H1 (cell line): ENCODE measurements at regions not wholly inside any gene's neighbourhood (a gene's known extent, or its start where the extent isn't known, plus 50 kb on each side); places are given as distances from the start of the nearest gene placed in this dataset.

ENCODE experiments used
- CTCF ChIA-PET: fragments of 300-600 bp; sonication (Branson Sonifier 250); formaldehyde crosslinking; loops from one replicate; lab custom pipeline; 2021; ENCODE audit not compliant: partially characterized antibody; lab: Charles Lee
- POLR2A ChIA-PET: fragments of 300-600 bp; sonication (Branson Sonifier 250); formaldehyde crosslinking; loops from one replicate; lab custom pipeline; 2021; ENCODE audit warnings: inconsistent platforms; ENCODE audit not compliant: partially characterized antibody; lab: Charles Lee
- DNase-seq, 2 experiments: peaks; one replicate each; pipeline versions ENCODE4 v3.0.0 to v3.0.0-alpha.2; 2010 to 2022; ENCODE audit warnings: low spot score in 2 of 2, low read depth in 1 of 2, mixed read lengths in 1 of 2
- FAIRE-seq: peaks from 2 replicates; lab custom pipeline; 2011; peaks lifted over from hg19 to GRCh38; lab: Jason Lieb, UNC
- H2AFZ ChIP-seq: 2 replicates; pipeline ENCODE4 v1.8.1; 2012; ENCODE audit warnings: low read length, inconsistent platforms
- H2AK5ac ChIP-seq: 2 replicates; pipeline ENCODE4 v1.6.1; 2013; ENCODE audit warnings: low read depth, low read length
- H2BK120ac ChIP-seq: replicated peaks from 2 replicates; pipeline ENCODE3; 2013; ENCODE audit warnings: low read depth, low read length, inconsistent platforms
- H2BK12ac ChIP-seq: 2 replicates; pipeline ENCODE4 v1.6.1; 2013; ENCODE audit warnings: low read depth, low read length
- H2BK15ac ChIP-seq: 2 replicates; pipeline ENCODE4 v1.6.1; 2013; ENCODE audit warnings: low read length
- H2BK20ac ChIP-seq: 2 replicates; pipeline ENCODE4 v1.6.1; 2013; ENCODE audit warnings: low read length
- H2BK5ac ChIP-seq: 2 replicates; pipeline ENCODE4 v1.6.1; 2013; ENCODE audit warnings: low read depth, low read length
- H3K14ac ChIP-seq: 2 replicates; pipeline ENCODE4 v1.6.1; 2013; ENCODE audit warnings: inconsistent platforms; ENCODE audit not compliant: insufficient read length
- H3K18ac ChIP-seq: 2 replicates; pipeline ENCODE4 v1.6.1; 2013; ENCODE audit warnings: low read length; ENCODE audit errors: extremely low read depth
- H3K23ac ChIP-seq: 2 replicates; pipeline ENCODE4 v1.6.1; 2013; ENCODE audit warnings: inconsistent platforms; ENCODE audit not compliant: insufficient read length
- H3K23me2 ChIP-seq: 2 replicates; pipeline ENCODE4 v1.6.1; 2013; ENCODE audit warnings: low read depth, low read length
- H3K27ac ChIP-seq: 2 replicates; pipeline ENCODE4 v1.6.1; 2011; ENCODE audit warnings: low read depth, low read length, inconsistent platforms
- H3K27me3 ChIP-seq, 4 experiments: replicated peaks in 1 of 4; 1 replicate in 1 of 4; 2 replicates in 3 of 4; pipeline versions ENCODE4 v1.6.1 to v1.8.1; 2011 to 2013; ENCODE audit warnings: low read length in 3 of 4, mild to moderate bottlenecking in 3 of 4, inconsistent platforms in 2 of 4, mixed read lengths in 2 of 4, moderate library complexity in 1 of 4; ENCODE audit not compliant: control insufficient read depth in 3 of 4, insufficient read depth in 3 of 4; ENCODE audit errors: extremely low read depth in 1 of 4
- H3K36me3 ChIP-seq, 4 experiments: 2 replicates each; pipeline versions ENCODE4 v1.6.1 to v1.8.1; 2011 to 2013; ENCODE audit warnings: mild to moderate bottlenecking in 4 of 4, low read length in 3 of 4, moderate library complexity in 2 of 4, control low read depth in 1 of 4, inconsistent platforms in 1 of 4; ENCODE audit not compliant: insufficient read depth in 4 of 4, control insufficient read depth in 2 of 4
- H3K4ac ChIP-seq: replicated peaks from 2 replicates; pipeline ENCODE3; 2013; ENCODE audit warnings: low read length, low read depth, mixed read lengths, inconsistent platforms; ENCODE audit not compliant: insufficient read length
- H3K4me1 ChIP-seq, 4 experiments: replicated peaks in 1 of 4; 1 replicate in 1 of 4; 2 replicates in 3 of 4; pipeline versions ENCODE4 v1.6.1 to v1.8.1; 2011 to 2013; ENCODE audit warnings: low read length in 3 of 4, inconsistent platforms in 2 of 4, mixed read lengths in 1 of 4; ENCODE audit not compliant: insufficient read depth in 4 of 4, control insufficient read depth in 3 of 4
- H3K4me2 ChIP-seq, 2 experiments: 2 replicates each; pipeline versions ENCODE4 v1.6.1 to v1.8.1; 2011 to 2013; ENCODE audit warnings: low read depth in 2 of 2, low read length in 2 of 2, control low read depth in 1 of 2, inconsistent platforms in 1 of 2, mild to moderate bottlenecking in 1 of 2; ENCODE audit not compliant: insufficient read depth in 1 of 2
- H3K4me3 ChIP-seq, 4 experiments: fragments of 200-600, 300-600 bp in 1 of 4; sonication (generic), shearing (Covaris generic), sonication (Bioruptor Twin) in 1 of 4; 2 replicates each; pipeline versions ENCODE4 v1.5.1 to v1.8.1; 2011 to 2016; ENCODE audit warnings: low read length in 4 of 4, low read depth in 3 of 4, control low read depth in 2 of 4, inconsistent platforms in 2 of 4, mild to moderate bottlenecking in 2 of 4, mixed read lengths in 1 of 4, moderate library complexity in 1 of 4; ENCODE audit not compliant: insufficient read depth in 2 of 4; ENCODE audit errors: extremely low read depth in 1 of 4
- H3K56ac ChIP-seq: replicated peaks from 2 replicates; pipeline ENCODE3; 2013; ENCODE audit warnings: low read depth, mild to moderate bottlenecking, mixed read lengths, low read length, inconsistent platforms; ENCODE audit not compliant: insufficient read length
- H3K79me1 ChIP-seq: 2 replicates; pipeline ENCODE4 v1.6.1; 2013; ENCODE audit warnings: low read depth, low read length, control low read depth
- H3K79me2 ChIP-seq, 2 experiments: 2 replicates each; pipeline versions ENCODE4 v1.6.1 to v1.8.1; 2012 to 2013; ENCODE audit warnings: low read length in 2 of 2, mild to moderate bottlenecking in 2 of 2, inconsistent platforms in 1 of 2; ENCODE audit not compliant: insufficient read depth in 2 of 2, control insufficient read depth in 1 of 2
- H3K9ac ChIP-seq, 4 experiments: replicated peaks in 1 of 4; 1 replicate in 1 of 4; 2 replicates in 3 of 4; pipeline versions ENCODE4 v1.6.1 to v1.8.1; 2011 to 2013; ENCODE audit warnings: low read depth in 3 of 4, low read length in 3 of 4, control low read depth in 2 of 4, mild to moderate bottlenecking in 2 of 4, moderate library complexity in 2 of 4, inconsistent platforms in 1 of 4; ENCODE audit errors: extremely low read depth in 1 of 4
- H3K9me3 ChIP-seq, 2 experiments: 2 replicates each; pipeline versions ENCODE4 v1.6.1 to v1.8.1; 2012 to 2013; ENCODE audit warnings: mild to moderate bottlenecking in 2 of 2, moderate library complexity in 2 of 2, control low read depth in 1 of 2, inconsistent platforms in 1 of 2, low read depth in 1 of 2, low read length in 1 of 2, mixed read lengths in 1 of 2; ENCODE audit not compliant: insufficient read depth in 2 of 2
- H4K20me1 ChIP-seq, 2 experiments: replicated peaks in 1 of 2; 2 replicates each; pipeline versions ENCODE3 to v1.8.1; 2011 to 2013; ENCODE audit warnings: inconsistent platforms in 2 of 2, low read length in 2 of 2, mild to moderate bottlenecking in 1 of 2; ENCODE audit not compliant: insufficient read depth in 2 of 2, control insufficient read depth in 1 of 2
- H4K5ac ChIP-seq: 2 replicates; pipeline ENCODE4 v1.6.1; 2013; ENCODE audit warnings: low read length, low read depth, mixed read lengths, inconsistent platforms; ENCODE audit not compliant: insufficient read length
- H4K8ac ChIP-seq: 2 replicates; pipeline ENCODE4 v1.8.0; 2013; ENCODE audit warnings: mild to moderate bottlenecking, moderate library complexity, low read length, inconsistent platforms; ENCODE audit not compliant: insufficient read depth; ENCODE audit errors: extremely low read depth
- H4K91ac ChIP-seq: replicated peaks from 2 replicates; pipeline ENCODE3; 2013; ENCODE audit warnings: low read length, mixed read lengths, inconsistent platforms; ENCODE audit not compliant: insufficient read length
- ATF3 ChIP-seq: IDR thresholded peaks from 2 replicates; pipeline ENCODE4 v1.6.1; 2011; ENCODE audit warnings: low read depth, mild to moderate bottlenecking, low read length; ENCODE audit not compliant: insufficient read depth
- CBX8 ChIP-seq: fragments of 300-800, 300-1000 bp; sonication (generic); IDR thresholded peaks from 2 replicates; pipeline ENCODE4 v1.7.1; 2016; ENCODE audit warnings: low read depth, low read length, borderline replicate concordance
- CTCF ChIP-seq, 3 experiments: IDR thresholded peaks; 1 replicate in 2 of 3; 2 replicates in 1 of 3; pipeline versions ENCODE4 v1.5.1 to v1.6.1; 2011; ENCODE audit warnings: low read length in 3 of 3, mild to moderate bottlenecking in 3 of 3, inconsistent platforms in 2 of 3, low read depth in 1 of 3, moderate library complexity in 1 of 3; ENCODE audit not compliant: insufficient read depth in 1 of 3; ENCODE audit errors: control extremely low read depth in 1 of 3
- EP300 ChIP-seq, 2 experiments: IDR thresholded peaks; 1 replicate in 1 of 2; 2 replicates in 1 of 2; pipeline ENCODE4 v1.6.1; 2011 to 2012; ENCODE audit warnings: low read depth in 2 of 2, low read length in 2 of 2, mild to moderate bottlenecking in 2 of 2, borderline replicate concordance in 1 of 2, inconsistent platforms in 1 of 2, moderate library complexity in 1 of 2
- EZH2 ChIP-seq: fragments of 200-600 bp; sonication (generic); IDR thresholded peaks from 2 replicates; pipeline ENCODE4 v1.7.1; 2012; ENCODE audit warnings: low read depth, mild to moderate bottlenecking, moderate library complexity, low read length, inconsistent platforms; ENCODE audit not compliant: severe bottlenecking
- HDAC6 ChIP-seq: IDR thresholded peaks from one replicate; pipeline ENCODE4 v1.7.1; 2012; ENCODE audit warnings: low read depth, mild to moderate bottlenecking, inconsistent platforms, low read length, moderate library complexity
- JUND ChIP-seq: IDR thresholded peaks from 2 replicates; pipeline ENCODE4 v1.6.1; 2011; ENCODE audit warnings: mild to moderate bottlenecking, improper control_type of control experiment, low read length
- KDM1A ChIP-seq: fragments of 200-600, 300-600 bp; sonication (generic); IDR thresholded peaks from 2 replicates; pipeline ENCODE4 v1.7.1; 2016; ENCODE audit warnings: mild to moderate bottlenecking, low read length, borderline replicate concordance
- RAD21 ChIP-seq, 2 experiments: IDR thresholded peaks in 1 of 2; conservative IDR thresholded peaks in 1 of 2; 2 replicates each; pipeline ENCODE4 v1.6.1; 2011; ENCODE audit warnings: low read depth in 2 of 2, low read length in 2 of 2, improper control_type of control experiment in 1 of 2, inconsistent platforms in 1 of 2, mild to moderate bottlenecking in 1 of 2, moderate library complexity in 1 of 2
- SIRT6 ChIP-seq: IDR thresholded peaks from one replicate; pipeline ENCODE4 v1.7.1; 2012; ENCODE audit warnings: low read length, inconsistent platforms
- SIX5 ChIP-seq: IDR thresholded peaks from 2 replicates; pipeline ENCODE4 v1.6.1; 2011; ENCODE audit warnings: mild to moderate bottlenecking, low read depth, low read length
- WGBS, 2 experiments: shearing (Covaris generic) in 1 of 2; methylation state at CpG; one replicate each; pipeline versions ENCODE4 v1.1.6 to v1.1.7; 2013 to 2015; ENCODE audit warnings: low lambda C conversion rate in 2 of 2, mixed read lengths in 2 of 2, inconsistent platforms in 1 of 2, low coverage in 1 of 2, missing lambda C conversion rate in 1 of 2; ENCODE audit not compliant: insufficient replicate concordance in 2 of 2, insufficient coverage in 1 of 2, insufficient read length in 1 of 2; ENCODE audit errors: extremely low coverage in 1 of 2, missing lambda C conversion rate in 1 of 2; 5-methylcytosine and 5-hydroxymethylcytosine counted together

- H2BK12ac ChIP-seq, result 0 out of 2 replicates have a peak overlapping the region, but pooled peaks have one; percentile 39
- no peak overlapping the region for H3K23ac ChIP-seq
- DNase-seq, result no peak
- no peak overlapping the region for H2BK20ac ChIP-seq
- CTCF ChIA-PET, result interaction anchor here (1.1 kb wide), 1 partner anchor 10 kb away, joined by 3 read pairs; no protein-coding TSS in a partner anchor
- H3K23me2 ChIP-seq, result no peaks in the 10 kb centered on the region; the same call in 1 of the 2 replicates
- H3K4me2 ChIP-seq, result no peak overlapping the region
- H4K8ac ChIP-seq, result no peak overlapping the region
- no peaks in the 10 kb centered on the region for H4K20me1 ChIP-seq
- H2AFZ ChIP-seq, result no peak overlapping the region
- H3K27ac ChIP-seq, result no peak overlapping the region
- H2BK5ac ChIP-seq, result no peak overlapping the region
- no peak overlapping the region for H2AK5ac ChIP-seq
- no peak overlapping the region for H3K18ac ChIP-seq
- H3K79me2 ChIP-seq, result no peaks in the 10 kb centered on the region
- H3K79me1 ChIP-seq, result no peaks in the 10 kb centered on the region
- no peak overlapping the region for H4K5ac ChIP-seq
- no peak overlapping the region for H3K4me3 ChIP-seq
- H3K27me3 ChIP-seq, result no peaks in the 10 kb centered on the region
- no peak for FAIRE-seq
- no peaks in the 10 kb centered on the region for H3K36me3 ChIP-seq
- H3K9me3 ChIP-seq, result no peaks in the 10 kb centered on the region
- no peaks in the 10 kb centered on the region for H3K4me1 ChIP-seq
- no peak overlapping the region for H3K14ac ChIP-seq
- 92% methylated on average over 3 of the region's 3 CpGs; no CpG with 5 or more reads in 1 of the 2 experiments for WGBS, 2 experiments
- H3K4ac ChIP-seq, result no peak overlapping the region
- POLR2A ChIA-PET, result no interaction called here
- H3K9ac ChIP-seq, result no peak overlapping the region
- H3K56ac ChIP-seq, result no peak overlapping the region
- H2BK120ac ChIP-seq, result no peak overlapping the region
- no peak overlapping the region for H2BK15ac ChIP-seq
- no peak overlapping the region for H4K91ac ChIP-seq
- TF ChIP-seq KDM1A (no peak), EZH2 (no peak), ATF3 (no peak), JUND (no peak), RAD21 (IDR thresholded peaks at IDR 0.05 in 1 of 2, conservative IDR thresholded peaks at IDR 0.05 in 1 of 2; ENCODE audit: low read depth in 2 of 2, low read length in 2 of 2) (no peak), EP300 (IDR thresholded peaks at IDR 0.05; ENCODE audit: borderline replicate concordance in 1 of 2, low read depth in 2 of 2, low read length in 2 of 2) (no peak), CBX8 (no peak), SIRT6 (no peak), CTCF (IDR thresholded peaks at IDR 0.05; ENCODE audit: control extremely low read depth in 1 of 3, insufficient read depth in 1 of 3, low read depth in 1 of 3, low read length in 3 of 3) (no peak), HDAC6 (no peak), SIX5 (no peak)
These were observed 93.0 kb upstream of the CCDC91 start for GRCh38 chr12:28097221-28097620.
